GM23338 (cell line): ENCODE measurements at regions not wholly inside any gene's neighbourhood (a gene's known extent, or its start where the extent isn't known, plus 50 kb on each side); places are given as distances from the start of the nearest gene placed in this dataset.

Experiments used
- ATAC-seq: fragments of 200-7000 bp; cut with Tn5 transposase; 3 replicates; pipeline ENCODE4 v1.9.1; 2020
- DNase-seq: peaks from one replicate; pipeline ENCODE4 v3.0.0-alpha.2; 2015; ENCODE audit warnings: low spot score
- H2AFZ ChIP-seq: fragments of 200-600 bp; sonication (generic); 2 replicates; pipeline ENCODE4 v1.8.0; 2016; ENCODE audit warnings: antibody characterized with exemption, mild to moderate bottlenecking, moderate library complexity
- H3F3A ChIP-seq: fragments of 200-600 bp; sonication (generic); replicated peaks from 2 replicates; pipeline ENCODE4 v1.8.0; 2017; ENCODE audit warnings: antibody characterized with exemption, mixed run types, low read depth
- H3K27ac ChIP-seq: fragments of 200-600 bp; sonication (generic); 2 replicates; pipeline ENCODE4 v1.6.1; 2016; ENCODE audit warnings: low read depth
- H3K27me3 ChIP-seq: fragments of 200-600 bp; sonication (generic); 2 replicates; pipeline ENCODE4 v1.8.0; 2016; ENCODE audit warnings: mild to moderate bottlenecking, mixed run types, moderate library complexity; ENCODE audit not compliant: insufficient read depth
- H3K36me3 ChIP-seq: fragments of 200-600 bp; sonication (generic); 2 replicates; pipeline ENCODE4 v1.8.0; 2016; ENCODE audit warnings: mild to moderate bottlenecking; ENCODE audit not compliant: insufficient read depth
- H3K4me1 ChIP-seq: fragments of 200-600 bp; sonication (generic); 2 replicates; pipeline ENCODE4 v1.8.0; 2016; ENCODE audit warnings: mild to moderate bottlenecking, moderate library complexity; ENCODE audit not compliant: insufficient read depth
- H3K4me2 ChIP-seq: fragments of 200-600 bp; sonication (generic); 2 replicates; pipeline ENCODE4 v1.7.1; 2017; ENCODE audit warnings: mixed run types
- H3K4me3 ChIP-seq: fragments of 200-600 bp; sonication (generic); 2 replicates; pipeline ENCODE4 v1.6.1; 2016; ENCODE audit warnings: mixed run types
- H3K79me2 ChIP-seq: fragments of 200-600 bp; sonication (generic); replicated peaks from 2 replicates; pipeline ENCODE4 v1.8.0; 2017; ENCODE audit warnings: mild to moderate bottlenecking; ENCODE audit not compliant: insufficient read depth
- H3K9me2 ChIP-seq: fragments of 200-600 bp; sonication (generic); 2 replicates; pipeline ENCODE4 v1.8.0; 2017; ENCODE audit not compliant: insufficient read depth
- H4K20me1 ChIP-seq: fragments of 200-600 bp; sonication (generic); replicated peaks from 2 replicates; pipeline ENCODE4 v1.8.0; 2017; ENCODE audit warnings: mild to moderate bottlenecking; ENCODE audit not compliant: insufficient read depth
- H3K27ac Mint-ChIP-seq: 2 replicates; pipeline ENCODE4 v1.8.0; 2020; ENCODE audit warnings: inconsistent platforms, mild to moderate bottlenecking, moderate library complexity, mixed read lengths
- H3K27me3 Mint-ChIP-seq: 3 replicates; pipeline ENCODE4 v1.8.0; 2022; ENCODE audit warnings: low read depth, mild to moderate bottlenecking, moderate library complexity, mixed read lengths, inconsistent platforms; ENCODE audit not compliant: insufficient read depth, poor library complexity
- H3K36me3 Mint-ChIP-seq: 3 replicates; pipeline ENCODE4 v1.8.0; 2021; ENCODE audit warnings: low read depth, mild to moderate bottlenecking, inconsistent platforms, moderate library complexity, mixed read lengths
- H3K4me1 Mint-ChIP-seq: 3 replicates; pipeline ENCODE4 v1.8.0; 2020; ENCODE audit warnings: mild to moderate bottlenecking, inconsistent platforms, mixed read lengths
- H3K4me3 Mint-ChIP-seq: 3 replicates; pipeline ENCODE4 v1.8.0; 2021; ENCODE audit warnings: moderate library complexity, mild to moderate bottlenecking, inconsistent platforms, mixed read lengths
- H3K9me3 Mint-ChIP-seq: 3 replicates; pipeline ENCODE4 v1.8.0; 2020; ENCODE audit warnings: moderate library complexity, mild to moderate bottlenecking, inconsistent platforms, mixed read lengths
- CREB1 ChIP-seq: fragments of 250-450 bp; sonication (Bioruptor Pico); IDR thresholded peaks from 2 replicates; pipeline ENCODE4 v1.5.0; 2020; ENCODE audit warnings: low read depth, mild to moderate bottlenecking, moderate library complexity
- CTCF ChIP-seq, 2 experiments: fragments of 200-600 bp in 1 of 2; sonication (generic) in 1 of 2; conservative IDR thresholded peaks; 2 replicates each; pipeline versions ENCODE4 v1.5.1 to v1.6.1; 2016 to 2017; ENCODE audit warnings: antibody characterized with exemption in 2 of 2, low read depth in 2 of 2, mild to moderate bottlenecking in 2 of 2, moderate library complexity in 1 of 2
- ETS1 ChIP-seq: IDR thresholded peaks from 2 replicates; pipeline ENCODE4 v1.6.1; 2016; ENCODE audit warnings: antibody characterized with exemption
- EZH2 ChIP-seq: fragments of 200-600 bp; sonication (generic); IDR thresholded peaks from one replicate; pipeline ENCODE4 v1.8.0; 2017; ENCODE audit warnings: antibody characterized with exemption, mild to moderate bottlenecking, low read depth; ENCODE audit not compliant: unreplicated experiment
- EZH2phosphoT487 ChIP-seq: fragments of 200-600 bp; sonication (generic); IDR thresholded peaks from one replicate; pipeline ENCODE4 v1.8.1; 2018; ENCODE audit warnings: antibody characterized with exemption; ENCODE audit not compliant: unreplicated experiment
- JUNB ChIP-seq: IDR thresholded peaks from one replicate; pipeline ENCODE4 v1.6.1; 2016; ENCODE audit warnings: antibody characterized with exemption; ENCODE audit not compliant: unreplicated experiment
- POLR2AphosphoS5 ChIP-seq: IDR thresholded peaks from 2 replicates; pipeline ENCODE4 v1.6.1; 2016; ENCODE audit warnings: antibody characterized with exemption, low read depth
- REST ChIP-seq: IDR thresholded peaks from one replicate; pipeline ENCODE4 v1.6.1; 2018; ENCODE audit warnings: antibody characterized with exemption; ENCODE audit not compliant: unreplicated experiment
- STAT1 ChIP-seq: IDR thresholded peaks from one replicate; pipeline ENCODE4 v1.6.1; 2016; ENCODE audit warnings: antibody characterized with exemption; ENCODE audit not compliant: unreplicated experiment
- ZNF114 ChIP-seq: fragments of 250-450 bp; sonication (Bioruptor Pico); IDR thresholded peaks from 2 replicates; pipeline ENCODE4 v1.5.0; 2020; ENCODE audit warnings: mild to moderate bottlenecking, moderate library complexity
- ZNF331 ChIP-seq: fragments of 250-450 bp; sonication (Bioruptor Pico); IDR thresholded peaks from 2 replicates; pipeline ENCODE4 v1.5.0; 2020; ENCODE audit warnings: low read depth, mild to moderate bottlenecking, moderate library complexity

- TF ChIP-seq ZNF331 (CRISPR knock-in tag) (no peak), REST (no peak), POLR2AphosphoS5 (no peak), ZNF114 (CRISPR knock-in tag) (no peak), STAT1 (no peak), EZH2 (no peak)
- Mint-ChIP-seq H3K9me3 (no peaks in the 10 kb centered on the region), H3K36me3 (no peaks in the 10 kb centered on the region), H3K4me1 (peaks cover 9% of the 10 kb centered on the region), H3K4me3 (no peak overlapping the region), H3K27me3 (peaks cover under 1% of the 10 kb centered on the region), H3K27ac (no peak overlapping the region)
- H3K79me2 ChIP-seq = no peaks in the 10 kb centered on the region
- H3K4me2 ChIP-seq = no peak overlapping the region
- DNase-seq = no peak
- no peak overlapping the region for H3K4me3 ChIP-seq
- 0 out of 2 replicates have a peak, but pooled peaks cover 4% of the 10 kb centered on the region for H3K4me1 ChIP-seq
- H3F3A ChIP-seq = no peaks in the 10 kb centered on the region
- no peak overlapping the region; the same call in 1 of the 2 replicates for H2AFZ ChIP-seq
- H3K9me2 ChIP-seq = peaks cover 3% of the 10 kb centered on the region; the same call in 1 of the 2 replicates
- H3K27ac ChIP-seq = no peak overlapping the region
- ATAC-seq = no peak
- no peaks in the 10 kb centered on the region; the same call in 1 of the 2 replicates for H4K20me1 ChIP-seq
- H3K27me3 ChIP-seq = no peaks in the 10 kb centered on the region
- H3K36me3 ChIP-seq = no peaks in the 10 kb centered on the region
Observed at GRCh38 chr9:84490206-84490841, 149.8 kb upstream of the SLC28A3 start.

- DNase-seq (no peak), ATAC-seq (no peak)
- Histone ChIP-seq H3K36me3 (no peaks in the 10 kb centered on the region), H3K79me2 (no peaks in the 10 kb centered on the region), H2AFZ (no peak overlapping the region; the same call in 1 of the 2 replicates), H3K9me2 (peaks cover 3% of the 10 kb centered on the region; the same call in 1 of the 2 replicates), H3K4me3 (no peak overlapping the region), H4K20me1 (no peaks in the 10 kb centered on the region; the same call in 1 of the 2 replicates), H3F3A (no peaks in the 10 kb centered on the region), H3K4me1 (0 out of 2 replicates have a peak, but pooled peaks cover 4% of the 10 kb centered on the region), H3K27me3 (no peaks in the 10 kb centered on the region), H3K4me2 (no peak overlapping the region), H3K27ac (no peak overlapping the region)
- H3K36me3 Mint-ChIP-seq = no peaks in the 10 kb centered on the region
- peaks cover 9% of the 10 kb centered on the region for H3K4me1 Mint-ChIP-seq
- H3K4me3 Mint-ChIP-seq = no peak overlapping the region
- H3K27ac Mint-ChIP-seq = no peak overlapping the region
- H3K9me3 Mint-ChIP-seq = no peaks in the 10 kb centered on the region
- no peaks in the 10 kb centered on the region for H3K27me3 Mint-ChIP-seq
- no peak for TF ChIP-seq ZNF114 (CRISPR knock-in tag)
- no peak for TF ChIP-seq CREB1 (CRISPR knock-in tag)
- no peak for TF ChIP-seq REST
- TF ChIP-seq ETS1 = no peak
- TF ChIP-seq STAT1 = no peak
- no peak for TF ChIP-seq POLR2AphosphoS5
- TF ChIP-seq JUNB = no peak
- TF ChIP-seq ZNF331 (CRISPR knock-in tag) = no peak
- TF ChIP-seq EZH2 = no peak
- TF ChIP-seq EZH2phosphoT487 = no peak
- no peak for TF ChIP-seq CTCF (conservative IDR thresholded peaks at IDR 0.05; ENCODE audit: low read depth in 2 of 2)
Observed at GRCh38 chr9:84490842-84491325, 150.3 kb upstream of the SLC28A3 start.
